BJ (cell line): ENCODE measurements at regions not wholly inside any gene's neighbourhood (a gene's known extent, or its start where the extent isn't known, plus 50 kb on each side); places are given as distances from the start of the nearest gene placed in this dataset.

Experiments used
- CTCF ChIA-PET: fragments of 350-600 bp; formaldehyde crosslinking; extraction: SDS; loops from one replicate; lab custom pipeline; 2021; ENCODE audit warnings: antibody characterized with exemption, inconsistent platforms; lab: Yijun Ruan, JAX
- POLR2A ChIA-PET: fragments of 300-600 bp; sonication (Branson Sonifier 250); formaldehyde crosslinking; extraction: SDS; loops from one replicate; lab custom pipeline; 2021; ENCODE audit warnings: antibody characterized with exemption; lab: Charles Lee
- DNase-seq: peaks from one replicate; pipeline ENCODE4 v3.0.0-alpha.2; 2011; ENCODE audit warnings: low read depth
- H3K27me3 ChIP-seq: 2 replicates; pipeline ENCODE4 v1.6.0; 2011; ENCODE audit warnings: low read length; ENCODE audit not compliant: control insufficient read depth, insufficient read depth
- H3K36me3 ChIP-seq: 2 replicates; pipeline ENCODE4 v1.5.1; 2011; ENCODE audit warnings: low read length; ENCODE audit not compliant: control insufficient read depth, insufficient read depth
- H3K4me3 ChIP-seq: 2 replicates; pipeline ENCODE4 v1.5.1; 2011; ENCODE audit warnings: low read depth, mild to moderate bottlenecking, control low read depth, low read length
- CTCF ChIP-seq: IDR thresholded peaks from 2 replicates; pipeline ENCODE4 v1.5.1; 2011; ENCODE audit warnings: low read depth, mild to moderate bottlenecking, control low read depth, inconsistent platforms, low read length, moderate library complexity; ENCODE audit not compliant: insufficient read depth

- POLR2A ChIA-PET: no interaction called here
- Histone ChIP-seq H3K27me3 (no peaks in the 10 kb centered on the region; the same call in 1 of the 2 replicates), H3K36me3 (no peaks in the 10 kb centered on the region), H3K4me3 (no peak overlapping the region)
- no peak for TF ChIP-seq CTCF
- CTCF ChIA-PET: interaction anchor here (1.7 kb wide), 1 partner anchor 297 kb away, joined by 3 read pairs; no protein-coding TSS in a partner anchor
- no peak for DNase-seq
Measured at GRCh38 chr16:86220561-86220960, 289.8 kb upstream of the FOXF1 start.

GRCh38 chr16:86221085-86221484 lies 289.2 kb upstream of the FOXF1 start:
- Histone ChIP-seq H3K36me3 (no peaks in the 10 kb centered on the region), H3K4me3 (no peak overlapping the region), H3K27me3 (no peaks in the 10 kb centered on the region; the same call in 1 of the 2 replicates)
- DNase-seq: no peak
- POLR2A ChIA-PET: no interaction called here
- TF ChIP-seq CTCF: no peak
- CTCF ChIA-PET: interaction anchor here (1.7 kb wide), 1 partner anchor 297 kb away, joined by 3 read pairs; no protein-coding TSS in a partner anchor

- TF ChIP-seq CTCF: no peak
- Histone ChIP-seq H3K4me3 (peak overlapping the region; percentile 32), H3K27me3 (no peaks in the 10 kb centered on the region), H3K36me3 (no peaks in the 10 kb centered on the region)
- CTCF ChIA-PET: interaction anchor here (1.0 to 1.7 kb wide), 4 partner anchors 30 to 295 kb away, joined by 3 to 7 read pairs (median 4); no protein-coding TSS in a partner anchor
- peak; percentile 14 for DNase-seq
- POLR2A ChIA-PET: no interaction called here
Measured at GRCh38 chr16:86222547-86222946, 287.8 kb upstream of the FOXF1 start.

GRCh38 chr16:86222965-86223551 lies 287.3 kb upstream of the FOXF1 start:
- peak overlapping the region; percentile 32 for H3K4me3 ChIP-seq
- no peaks in the 10 kb centered on the region for H3K36me3 ChIP-seq
- no peaks in the 10 kb centered on the region for H3K27me3 ChIP-seq
- TF ChIP-seq CTCF: no peak
- DNase-seq: peak; percentile 94
- CTCF ChIA-PET: interaction anchor here (1.0 to 1.7 kb wide), 5 partner anchors 29 to 294 kb away, joined by 3 to 7 read pairs (median 4); no protein-coding TSS in a partner anchor
- POLR2A ChIA-PET: no interaction called here

GRCh38 chr16:86224126-86224525 lies 286.2 kb upstream of the FOXF1 start:
- DNase-seq: no peak
- ChIA-PET POLR2A (no interaction called here), CTCF (interaction anchor here (1.1 kb wide), 1 partner anchor 119 kb away, joined by 3 read pairs; no protein-coding TSS in a partner anchor)
- TF ChIP-seq CTCF: peak; percentile 24; the same call in 1 of the 2 replicates
- no peaks in the 10 kb centered on the region for H3K27me3 ChIP-seq
- H3K4me3 ChIP-seq: no peak overlapping the region
- no peaks in the 10 kb centered on the region for H3K36me3 ChIP-seq
